HL-60 (cell line): ENCODE measurements at regions not wholly inside any gene's neighbourhood (a gene's known extent, or its start where the extent isn't known, plus 50 kb on each side); places are given as distances from the start of the nearest gene placed in this dataset.
"Not testable (repeated sequence)": the region's sequence is repeated elsewhere in the genome, so short reads cannot be mapped to it uniquely, and the experiment has no call there.

Source experiments
- GABPA ChIP-seq: IDR thresholded peaks from 2 replicates; pipeline ENCODE4 v1.6.1; 2012; ENCODE audit warnings: low read depth
- POLR2AphosphoS5 ChIP-seq: IDR thresholded peaks from 2 replicates; pipeline ENCODE4 v1.6.1; 2012; ENCODE audit warnings: low read depth
- TF ChIP-seq, protein P1 (sequence below): IDR thresholded peaks from 2 replicates; pipeline ENCODE4 v1.6.1; 2012; ENCODE audit warnings: low read depth; ENCODE audit not compliant: insufficient replicate concordance
- TF ChIP-seq, protein P2 (sequence below): IDR thresholded peaks from one replicate; pipeline ENCODE4 v1.5.1; 2011; ENCODE audit warnings: low read length, control low read depth, inconsistent platforms; ENCODE audit not compliant: insufficient read depth

DNA sequence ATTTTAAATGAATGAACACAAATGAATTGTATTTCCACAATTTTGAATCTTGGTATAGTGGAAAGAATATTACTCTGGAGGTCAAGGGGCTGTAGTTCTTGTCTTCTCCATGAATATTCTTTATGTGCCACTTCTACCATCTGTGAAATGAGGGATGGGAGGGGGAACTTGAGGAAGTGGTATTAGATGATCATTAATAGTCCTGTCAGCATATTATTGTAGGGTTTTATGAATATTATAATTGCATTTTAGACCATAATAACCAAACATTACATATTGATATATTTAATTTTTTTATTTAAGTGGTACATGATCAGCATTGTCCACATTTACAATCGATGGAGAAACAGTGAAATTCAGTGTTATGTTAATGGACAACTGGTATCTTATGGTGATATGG lies 205.8 kb downstream of the CCDC74A start:
- TF ChIP-seq, protein P1, sequence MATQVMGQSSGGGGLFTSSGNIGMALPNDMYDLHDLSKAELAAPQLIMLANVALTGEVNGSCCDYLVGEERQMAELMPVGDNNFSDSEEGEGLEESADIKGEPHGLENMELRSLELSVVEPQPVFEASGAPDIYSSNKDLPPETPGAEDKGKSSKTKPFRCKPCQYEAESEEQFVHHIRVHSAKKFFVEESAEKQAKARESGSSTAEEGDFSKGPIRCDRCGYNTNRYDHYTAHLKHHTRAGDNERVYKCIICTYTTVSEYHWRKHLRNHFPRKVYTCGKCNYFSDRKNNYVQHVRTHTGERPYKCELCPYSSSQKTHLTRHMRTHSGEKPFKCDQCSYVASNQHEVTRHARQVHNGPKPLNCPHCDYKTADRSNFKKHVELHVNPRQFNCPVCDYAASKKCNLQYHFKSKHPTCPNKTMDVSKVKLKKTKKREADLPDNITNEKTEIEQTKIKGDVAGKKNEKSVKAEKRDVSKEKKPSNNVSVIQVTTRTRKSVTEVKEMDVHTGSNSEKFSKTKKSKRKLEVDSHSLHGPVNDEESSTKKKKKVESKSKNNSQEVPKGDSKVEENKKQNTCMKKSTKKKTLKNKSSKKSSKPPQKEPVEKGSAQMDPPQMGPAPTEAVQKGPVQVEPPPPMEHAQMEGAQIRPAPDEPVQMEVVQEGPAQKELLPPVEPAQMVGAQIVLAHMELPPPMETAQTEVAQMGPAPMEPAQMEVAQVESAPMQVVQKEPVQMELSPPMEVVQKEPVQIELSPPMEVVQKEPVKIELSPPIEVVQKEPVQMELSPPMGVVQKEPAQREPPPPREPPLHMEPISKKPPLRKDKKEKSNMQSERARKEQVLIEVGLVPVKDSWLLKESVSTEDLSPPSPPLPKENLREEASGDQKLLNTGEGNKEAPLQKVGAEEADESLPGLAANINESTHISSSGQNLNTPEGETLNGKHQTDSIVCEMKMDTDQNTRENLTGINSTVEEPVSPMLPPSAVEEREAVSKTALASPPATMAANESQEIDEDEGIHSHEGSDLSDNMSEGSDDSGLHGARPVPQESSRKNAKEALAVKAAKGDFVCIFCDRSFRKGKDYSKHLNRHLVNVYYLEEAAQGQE = not testable (repeated sequence)
- TF ChIP-seq, protein P2, sequence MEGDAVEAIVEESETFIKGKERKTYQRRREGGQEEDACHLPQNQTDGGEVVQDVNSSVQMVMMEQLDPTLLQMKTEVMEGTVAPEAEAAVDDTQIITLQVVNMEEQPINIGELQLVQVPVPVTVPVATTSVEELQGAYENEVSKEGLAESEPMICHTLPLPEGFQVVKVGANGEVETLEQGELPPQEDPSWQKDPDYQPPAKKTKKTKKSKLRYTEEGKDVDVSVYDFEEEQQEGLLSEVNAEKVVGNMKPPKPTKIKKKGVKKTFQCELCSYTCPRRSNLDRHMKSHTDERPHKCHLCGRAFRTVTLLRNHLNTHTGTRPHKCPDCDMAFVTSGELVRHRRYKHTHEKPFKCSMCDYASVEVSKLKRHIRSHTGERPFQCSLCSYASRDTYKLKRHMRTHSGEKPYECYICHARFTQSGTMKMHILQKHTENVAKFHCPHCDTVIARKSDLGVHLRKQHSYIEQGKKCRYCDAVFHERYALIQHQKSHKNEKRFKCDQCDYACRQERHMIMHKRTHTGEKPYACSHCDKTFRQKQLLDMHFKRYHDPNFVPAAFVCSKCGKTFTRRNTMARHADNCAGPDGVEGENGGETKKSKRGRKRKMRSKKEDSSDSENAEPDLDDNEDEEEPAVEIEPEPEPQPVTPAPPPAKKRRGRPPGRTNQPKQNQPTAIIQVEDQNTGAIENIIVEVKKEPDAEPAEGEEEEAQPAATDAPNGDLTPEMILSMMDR = not testable (repeated sequence)
- TF ChIP-seq POLR2AphosphoS5, GABPA: not testable (repeated sequence)
